ENCODE measurements at regions not wholly inside any gene's neighbourhood (a gene's known extent, or its start where the extent isn't known, plus 50 kb on each side); places are given as distances from the start of the nearest gene placed in this dataset.
A peak's percentile ranks its signal among the peaks of the same experiment; 100 is the strongest.

DNA sequence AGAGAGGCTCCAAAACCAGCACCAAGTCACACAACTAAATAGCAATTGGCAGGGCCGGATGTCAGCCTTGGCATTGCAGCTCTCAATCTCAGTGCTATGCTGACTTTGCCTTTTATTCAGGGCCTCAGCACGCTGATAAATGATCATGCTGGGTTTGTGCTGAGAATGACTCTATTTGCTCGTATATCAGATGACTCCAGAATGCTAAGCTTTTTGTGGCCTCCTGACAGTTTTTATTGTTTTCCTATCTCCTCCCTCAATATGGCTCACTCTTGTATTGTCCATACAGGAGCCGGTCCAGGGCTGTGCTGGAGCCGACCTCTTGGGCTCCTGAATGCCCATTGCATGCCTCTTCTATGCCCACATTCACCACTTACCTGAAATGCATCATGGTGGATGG, 211.0 kb downstream of the EFNB2 start:
- Histone ChIP-seq H3K4me3 (no peak overlapping the region), H3K9me2 (replicated peaks; ENCODE audit: insufficient read depth) (no peaks in the 10 kb centered on the region), H2AFZ (no peak overlapping the region), H3K4me1 (ENCODE audit: insufficient read depth) (no peaks in the 10 kb centered on the region), H3K4me2 (no peak overlapping the region), H3K27ac (no peak overlapping the region), H3K9me3 (ENCODE audit: low read depth) (peaks cover 6% of the 10 kb centered on the region), H3K36me3 (replicated peaks; ENCODE audit: insufficient read depth, low read depth) (no peaks in the 10 kb centered on the region), H3K79me2 (no peaks in the 10 kb centered on the region), H4K20me1 (ENCODE audit: insufficient read depth, poor library complexity, severe bottlenecking) (no peaks in the 10 kb centered on the region), H3K27me3 (no peaks in the 10 kb centered on the region)
- TF ChIP-seq EZH2 (IDR thresholded peaks at IDR 0.05; ENCODE audit: borderline replicate concordance) (no peak), EZH2phosphoT487 (IDR thresholded peaks at IDR 0.05; ENCODE audit: low read depth, severe bottlenecking, unreplicated experiment) (no peak)
- TF ChIP-seq, protein P1, sequence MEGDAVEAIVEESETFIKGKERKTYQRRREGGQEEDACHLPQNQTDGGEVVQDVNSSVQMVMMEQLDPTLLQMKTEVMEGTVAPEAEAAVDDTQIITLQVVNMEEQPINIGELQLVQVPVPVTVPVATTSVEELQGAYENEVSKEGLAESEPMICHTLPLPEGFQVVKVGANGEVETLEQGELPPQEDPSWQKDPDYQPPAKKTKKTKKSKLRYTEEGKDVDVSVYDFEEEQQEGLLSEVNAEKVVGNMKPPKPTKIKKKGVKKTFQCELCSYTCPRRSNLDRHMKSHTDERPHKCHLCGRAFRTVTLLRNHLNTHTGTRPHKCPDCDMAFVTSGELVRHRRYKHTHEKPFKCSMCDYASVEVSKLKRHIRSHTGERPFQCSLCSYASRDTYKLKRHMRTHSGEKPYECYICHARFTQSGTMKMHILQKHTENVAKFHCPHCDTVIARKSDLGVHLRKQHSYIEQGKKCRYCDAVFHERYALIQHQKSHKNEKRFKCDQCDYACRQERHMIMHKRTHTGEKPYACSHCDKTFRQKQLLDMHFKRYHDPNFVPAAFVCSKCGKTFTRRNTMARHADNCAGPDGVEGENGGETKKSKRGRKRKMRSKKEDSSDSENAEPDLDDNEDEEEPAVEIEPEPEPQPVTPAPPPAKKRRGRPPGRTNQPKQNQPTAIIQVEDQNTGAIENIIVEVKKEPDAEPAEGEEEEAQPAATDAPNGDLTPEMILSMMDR (IDR thresholded peaks at IDR 0.05; ENCODE audit: poor library complexity) = no peak
- no peak for DNase-seq (ENCODE audit: low spot score)
- WGBS (ENCODE audit: low lambda C conversion rate, missing lambda C conversion rate) = 88% methylated on average over 5 of the region's 5 CpGs

DNA sequence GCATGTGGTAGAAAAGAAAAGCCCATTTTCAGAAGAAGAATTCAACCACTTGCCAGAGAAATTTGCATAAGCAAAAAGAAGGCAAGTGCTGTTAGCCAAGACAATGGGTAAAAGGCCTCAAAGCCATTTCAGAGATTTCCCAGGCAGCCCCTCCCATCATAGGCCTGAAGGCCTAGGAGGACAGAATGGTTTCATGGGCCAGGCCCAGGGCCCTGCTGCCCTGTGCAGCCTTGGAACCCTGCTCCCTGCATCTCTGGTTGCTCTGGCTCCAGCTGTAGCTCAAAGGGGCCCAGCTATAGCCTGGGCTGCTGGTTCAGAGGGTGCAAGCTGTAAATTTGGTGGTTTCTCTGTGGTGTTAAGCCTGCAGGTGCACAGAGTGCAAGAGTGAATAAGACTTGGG, 212.8 kb downstream of the EFNB2 start:
- DNase-seq (ENCODE audit: low spot score) = no peak
- H3K4me3 ChIP-seq = no peak overlapping the region
- no peaks in the 10 kb centered on the region for H3K27me3 ChIP-seq
- no peaks in the 10 kb centered on the region for H4K20me1 ChIP-seq (ENCODE audit: insufficient read depth, poor library complexity, severe bottlenecking)
- H3K9me3 ChIP-seq (ENCODE audit: low read depth) = peaks cover 6% of the 10 kb centered on the region
- TF ChIP-seq EZH2 (IDR thresholded peaks at IDR 0.05; ENCODE audit: borderline replicate concordance) = no peak
- TF ChIP-seq, protein P1 (IDR thresholded peaks at IDR 0.05; ENCODE audit: poor library complexity) = no peak
- TF ChIP-seq EZH2phosphoT487 (IDR thresholded peaks at IDR 0.05; ENCODE audit: low read depth, severe bottlenecking, unreplicated experiment) = no peak
- no peaks in the 10 kb centered on the region for H3K79me2 ChIP-seq
- H3K4me1 ChIP-seq (ENCODE audit: insufficient read depth) = no peaks in the 10 kb centered on the region
- no peak overlapping the region for H3K4me2 ChIP-seq
- no peak overlapping the region for H3K27ac ChIP-seq
- no peak overlapping the region for H2AFZ ChIP-seq
- H3K36me3 ChIP-seq (replicated peaks; ENCODE audit: insufficient read depth, low read depth) = no peaks in the 10 kb centered on the region
- H3K9me2 ChIP-seq (replicated peaks; ENCODE audit: insufficient read depth) = no peaks in the 10 kb centered on the region

DNA sequence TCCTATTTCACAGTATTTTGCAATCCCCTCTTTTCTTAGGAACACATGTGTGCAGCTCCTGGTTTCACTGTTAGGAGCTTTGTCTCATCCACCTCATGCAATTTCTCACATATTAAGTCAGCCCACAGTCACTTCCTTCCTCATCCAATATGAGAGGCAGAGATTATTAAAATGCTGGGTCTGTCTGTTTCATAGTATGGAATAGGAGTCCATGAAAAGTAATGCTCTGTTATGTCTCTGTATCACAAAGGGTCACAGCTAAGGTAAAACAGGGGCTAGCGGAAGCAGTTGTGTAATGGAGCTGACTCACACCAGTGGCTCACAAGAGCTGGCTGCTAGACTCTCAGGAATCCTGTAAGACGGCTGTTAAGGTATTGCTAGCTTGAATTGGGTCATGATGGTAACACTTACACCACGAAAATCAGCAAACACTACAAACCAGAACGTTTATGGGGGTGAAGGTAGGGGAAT, 216.5 kb downstream of the EFNB2 start:
- Histone ChIP-seq H4K20me1 (ENCODE audit: insufficient read depth, poor library complexity, severe bottlenecking) (no peaks in the 10 kb centered on the region), H3K4me3 (no peak overlapping the region), H3K4me2 (no peak overlapping the region), H3K9me3 (ENCODE audit: low read depth) (peaks cover 6% of the 10 kb centered on the region), H3K4me1 (ENCODE audit: insufficient read depth) (no peaks in the 10 kb centered on the region), H3K27ac (no peak overlapping the region), H3K79me2 (no peaks in the 10 kb centered on the region), H2AFZ (no peak overlapping the region), H3K36me3 (replicated peaks; ENCODE audit: insufficient read depth, low read depth) (no peaks in the 10 kb centered on the region), H3K9me2 (replicated peaks; ENCODE audit: insufficient read depth) (no peaks in the 10 kb centered on the region), H3K27me3 (no peaks in the 10 kb centered on the region)
- TF ChIP-seq EZH2phosphoT487 (IDR thresholded peaks at IDR 0.05; ENCODE audit: low read depth, severe bottlenecking, unreplicated experiment) (no peak), EZH2 (IDR thresholded peaks at IDR 0.05; ENCODE audit: borderline replicate concordance) (no peak)
- TF ChIP-seq, protein P1 (IDR thresholded peaks at IDR 0.05; ENCODE audit: poor library complexity) = no peak
- peak; percentile 61 for DNase-seq (ENCODE audit: low spot score)
- WGBS (ENCODE audit: low lambda C conversion rate, missing lambda C conversion rate) = 37% methylated on average over 4 of the region's 4 CpGs

DNA sequence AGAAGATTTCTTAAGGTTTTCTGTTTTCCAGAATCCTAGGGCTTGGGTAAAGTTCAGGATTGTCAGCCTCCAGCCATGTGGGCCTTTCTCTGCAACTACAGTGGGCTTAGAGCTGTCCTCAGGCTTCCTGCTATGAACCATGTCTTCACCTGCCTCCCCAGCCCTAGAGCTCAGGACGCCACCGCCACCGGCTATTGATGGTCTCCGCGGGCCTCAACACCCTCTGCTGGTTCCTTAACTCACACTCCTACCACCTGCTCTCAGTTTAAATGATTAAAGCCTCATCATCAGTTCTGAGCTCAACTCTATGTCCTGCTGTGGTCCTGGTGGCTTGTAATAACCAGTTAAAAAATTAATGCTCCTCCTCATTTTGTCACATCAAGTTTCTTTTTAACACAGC, 221.0 kb downstream of the EFNB2 start:
- Histone ChIP-seq H3K79me2 (no peaks in the 10 kb centered on the region), H2AFZ (no peak overlapping the region), H3K27me3 (no peaks in the 10 kb centered on the region), H3K4me3 (no peak overlapping the region), H3K4me1 (ENCODE audit: insufficient read depth) (no peaks in the 10 kb centered on the region), H3K36me3 (replicated peaks; ENCODE audit: insufficient read depth, low read depth) (no peaks in the 10 kb centered on the region), H3K4me2 (no peak overlapping the region), H4K20me1 (ENCODE audit: insufficient read depth, poor library complexity, severe bottlenecking) (no peaks in the 10 kb centered on the region), H3K9me3 (ENCODE audit: low read depth) (no peaks in the 10 kb centered on the region), H3K27ac (no peak overlapping the region), H3K9me2 (replicated peaks; ENCODE audit: insufficient read depth) (no peaks in the 10 kb centered on the region)
- 60% methylated on average over 5 of the region's 5 CpGs for WGBS (ENCODE audit: low lambda C conversion rate, missing lambda C conversion rate)
- TF ChIP-seq, protein P1 (IDR thresholded peaks at IDR 0.05; ENCODE audit: poor library complexity) = no peak
- TF ChIP-seq EZH2 (IDR thresholded peaks at IDR 0.05; ENCODE audit: borderline replicate concordance) (no peak), EZH2phosphoT487 (IDR thresholded peaks at IDR 0.05; ENCODE audit: low read depth, severe bottlenecking, unreplicated experiment) (no peak)
- no peak for DNase-seq (ENCODE audit: low spot score)

Data from hepatocyte (in vitro differentiated cells).